IMR-90 (cell line): ENCODE measurements at regions not wholly inside any gene's neighbourhood (a gene's known extent, or its start where the extent isn't known, plus 50 kb on each side); places are given as distances from the start of the nearest gene placed in this dataset.

Experiments
- ATAC-seq: fragments of 200-7000 bp; cut with Tn5 transposase; 2 replicates; pipeline ENCODE4 v1.9.1; 2020; ENCODE audit warnings: low read depth, mild to moderate bottlenecking, moderate library complexity
- BruUV-seq: library from RNA; stranded (reverse); fragments of 400-500 nt; replicated peaks from 2 replicates; lab custom pipeline; 2021; lab: Mats Ljungman, UMichigan
- CTCF ChIA-PET: fragments of 300-600 bp; formaldehyde crosslinking; extraction: SDS; loops from one replicate; lab custom pipeline; 2021; ENCODE audit warnings: antibody characterized with exemption; lab: Yijun Ruan, JAX
- POLR2A ChIA-PET: fragments of 300-600 bp; sonication (Branson Sonifier 250); formaldehyde crosslinking; loops from one replicate; lab custom pipeline; 2022; ENCODE audit warnings: antibody characterized with exemption; ENCODE audit not compliant: unreplicated experiment; lab: Charles Lee
- DNase-seq: peaks from one replicate; pipeline ENCODE4 v3.0.0; 2013
- H2AFZ ChIP-seq: replicated peaks from 2 replicates; pipeline ENCODE3; 2013; ENCODE audit warnings: low read length, mild to moderate bottlenecking; ENCODE audit not compliant: poor library complexity
- H2AK5ac ChIP-seq: 2 replicates; pipeline ENCODE4 v1.6.1; 2013; ENCODE audit warnings: low read depth, low read length, inconsistent platforms
- H2AK9ac ChIP-seq: replicated peaks from 2 replicates; pipeline ENCODE3; 2013; ENCODE audit warnings: mild to moderate bottlenecking, low read depth, low read length, moderate library complexity; ENCODE audit not compliant: poor library complexity
- H2BK120ac ChIP-seq: 2 replicates; pipeline ENCODE4 v1.6.1; 2013; ENCODE audit warnings: low read depth, low read length, inconsistent platforms
- H2BK15ac ChIP-seq: 3 replicates; pipeline ENCODE4 v1.6.1; 2013; ENCODE audit warnings: low read depth, low read length, inconsistent platforms
- H2BK20ac ChIP-seq: 2 replicates; pipeline ENCODE4 v1.6.1; 2013; ENCODE audit warnings: low read depth, mild to moderate bottlenecking, inconsistent platforms, low read length, moderate library complexity
- H2BK5ac ChIP-seq: 2 replicates; pipeline ENCODE4 v1.6.1; 2013; ENCODE audit warnings: mild to moderate bottlenecking, low read depth, low read length, inconsistent platforms; ENCODE audit not compliant: poor library complexity, severe bottlenecking
- H3K14ac ChIP-seq: replicated peaks from 2 replicates; pipeline ENCODE4 v1.6.1; 2013; ENCODE audit warnings: low read depth, low read length, inconsistent platforms
- H3K18ac ChIP-seq: 2 replicates; pipeline ENCODE4 v1.6.1; 2013; ENCODE audit warnings: low read depth, low read length, control low read depth
- H3K23ac ChIP-seq: 2 replicates; pipeline ENCODE4 v1.6.1; 2013; ENCODE audit warnings: low read depth, low read length, inconsistent platforms
- H3K27ac ChIP-seq: 2 replicates; pipeline ENCODE4 v1.5.1; 2013; ENCODE audit warnings: mild to moderate bottlenecking, control low read depth, low read length; ENCODE audit not compliant: insufficient read depth
- H3K27me3 ChIP-seq: 2 replicates; pipeline ENCODE4 v1.6.1; 2013; ENCODE audit warnings: low read length; ENCODE audit not compliant: control insufficient read depth, insufficient read depth
- H3K36me3 ChIP-seq: 2 replicates; pipeline ENCODE4 v1.6.1; 2013; ENCODE audit warnings: low read length, mixed read lengths; ENCODE audit not compliant: control insufficient read depth, insufficient read depth
- H3K4ac ChIP-seq: 2 replicates; pipeline ENCODE4 v1.6.1; 2013; ENCODE audit warnings: low read depth, low read length, inconsistent platforms
- H3K4me1 ChIP-seq: 2 replicates; pipeline ENCODE4 v1.6.1; 2013; ENCODE audit warnings: low read length, mixed read lengths; ENCODE audit not compliant: control insufficient read depth, insufficient read depth
- H3K4me2 ChIP-seq: 2 replicates; pipeline ENCODE4 v1.6.1; 2013; ENCODE audit warnings: low read depth, mild to moderate bottlenecking, control low read depth, low read length, moderate library complexity
- H3K4me3 ChIP-seq: 2 replicates; pipeline ENCODE4 v1.5.1; 2013; ENCODE audit warnings: low read depth, mild to moderate bottlenecking, control low read depth, low read length, moderate library complexity; ENCODE audit not compliant: insufficient read depth
- H3K56ac ChIP-seq: 2 replicates; pipeline ENCODE4 v1.6.1; 2013; ENCODE audit warnings: low read length, inconsistent platforms; ENCODE audit not compliant: insufficient read depth; ENCODE audit errors: extremely low read depth
- H3K79me1 ChIP-seq, 2 experiments: 2 replicates each; pipeline ENCODE4 v1.6.1; 2013; ENCODE audit warnings: low read length in 2 of 2, inconsistent platforms in 1 of 2, low read depth in 1 of 2
- H3K9ac ChIP-seq: 2 replicates; pipeline ENCODE4 v1.6.1; 2013; ENCODE audit warnings: low read depth, low read length, control low read depth
- H3K9me1 ChIP-seq: 2 replicates; pipeline ENCODE4 v1.6.1; 2013; ENCODE audit warnings: low read length, inconsistent platforms; ENCODE audit not compliant: insufficient read depth
- H3K9me3 ChIP-seq: 2 replicates; pipeline ENCODE4 v1.6.1; 2013; ENCODE audit warnings: low read length; ENCODE audit not compliant: control insufficient read depth, insufficient read depth
- H4K20me1 ChIP-seq: 2 replicates; pipeline ENCODE4 v1.6.1; 2013; ENCODE audit warnings: low read length, inconsistent platforms; ENCODE audit not compliant: insufficient read depth
- H4K5ac ChIP-seq: 2 replicates; pipeline ENCODE4 v1.6.1; 2013; ENCODE audit warnings: mild to moderate bottlenecking, low read depth, low read length, control low read depth
- H4K8ac ChIP-seq, 2 experiments: 2 replicates each; pipeline ENCODE4 v1.6.1; 2013; ENCODE audit warnings: low read depth in 2 of 2, low read length in 2 of 2, control low read depth in 1 of 2, inconsistent platforms in 1 of 2
- H4K91ac ChIP-seq: 2 replicates; pipeline ENCODE4 v1.6.1; 2013; ENCODE audit warnings: low read depth, low read length, inconsistent platforms; ENCODE audit not compliant: insufficient read depth
- BHLHE40 ChIP-seq: fragments of 150-350 bp; IDR thresholded peaks from 2 replicates; pipeline ENCODE4 v1.6.1; 2016; ENCODE audit warnings: mild to moderate bottlenecking, low read depth, low read length
- CHD1 ChIP-seq: IDR thresholded peaks from 2 replicates; pipeline ENCODE4 v1.6.1; 2012; ENCODE audit warnings: low read depth, low read length, improper control_type of control experiment
- MAZ ChIP-seq: IDR thresholded peaks from 2 replicates; pipeline ENCODE4 v1.6.1; 2012; ENCODE audit warnings: low read depth, mild to moderate bottlenecking, low read length, improper control_type of control experiment, moderate library complexity, borderline replicate concordance
- NFE2L2 ChIP-seq: fragments of 150-350 bp; IDR thresholded peaks from 2 replicates; pipeline ENCODE4 v1.6.1; 2016; ENCODE audit warnings: low read depth, mild to moderate bottlenecking, low read length
- RCOR1 ChIP-seq: IDR thresholded peaks from 2 replicates; pipeline ENCODE4 v1.6.1; 2012; ENCODE audit warnings: mild to moderate bottlenecking, low read length, improper control_type of control experiment; ENCODE audit not compliant: insufficient replicate concordance
- WGBS, 2 experiments: methylation state at CpG; one replicate each; pipeline versions ENCODE4 v1.1.5 to v1.1.7; 2013; ENCODE audit warnings: missing lambda C conversion rate in 2 of 2; ENCODE audit not compliant: insufficient read length in 1 of 2; ENCODE audit errors: extremely low coverage in 2 of 2; 5-methylcytosine and 5-hydroxymethylcytosine counted together
- dilution Hi-C: fragments of 300-500 bp; cut with HindIII; formaldehyde crosslinking; loops from one replicate; pipeline ENCODE4 v1.14.3; 2018; ENCODE audit warnings: low sequenced_read_pairs; ENCODE audit not compliant: unreplicated experiment
- in situ Hi-C: fragments of 300-500 bp; cut with MboI; formaldehyde crosslinking; loops from 3 replicates; pipeline ENCODE4 v1.14.3; 2019; ENCODE audit warnings: low sequenced_read_pairs, inconsistent platforms, mixed read lengths
- intact Hi-C: fragments of 100-400 bp; cut with micrococcal nuclease; formaldehyde crosslinking; loops from 2 replicates; pipeline ENCODE4 v1.10.0; 2022
- TF ChIP-seq, protein P1 (sequence below): fragments of 150-350 bp; IDR thresholded peaks from 2 replicates; pipeline ENCODE4 v1.6.1; 2016; ENCODE audit warnings: low read depth, mild to moderate bottlenecking, low read length, moderate library complexity, borderline replicate concordance

DNA sequence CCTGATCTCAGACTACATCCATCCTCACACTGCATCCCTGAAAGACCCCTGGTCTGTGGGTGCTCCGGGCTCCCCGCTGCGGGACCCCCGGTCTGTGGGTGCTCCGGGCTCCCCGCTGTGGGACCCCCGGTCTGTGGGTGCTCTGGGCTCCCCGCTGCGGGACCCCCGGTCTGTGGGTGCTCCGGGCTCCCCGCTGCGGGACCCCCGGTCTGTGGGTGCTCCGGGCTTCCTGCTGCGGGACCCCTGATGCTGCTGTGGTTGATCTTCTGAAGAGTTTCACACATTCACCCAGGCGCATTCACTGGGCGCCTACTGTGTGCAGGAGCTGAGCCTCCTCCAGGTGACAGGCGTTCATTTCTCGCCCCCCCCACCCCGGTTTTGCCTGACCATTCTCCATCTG, 162.7 kb upstream of the SALL3 start:
- H2BK120ac ChIP-seq: no peak overlapping the region
- intact Hi-C loops (no loop called here), in situ Hi-C loops (no loop called here), dilution Hi-C loops (no loop called here)
- peaks cover 45% of the 10 kb centered on the region for H3K9me3 ChIP-seq
- no peak overlapping the region for H2AK5ac ChIP-seq
- H3K4me1 ChIP-seq: no peaks in the 10 kb centered on the region
- H4K91ac ChIP-seq: no peak overlapping the region
- no peak overlapping the region for H2AK9ac ChIP-seq
- H4K20me1 ChIP-seq: no peaks in the 10 kb centered on the region
- no peak overlapping the region for H2BK15ac ChIP-seq
- no CpG with 5 or more reads among the region's 21 CpGs for WGBS, 2 experiments
- ATAC-seq (no peak), DNase-seq (no peak)
- BruUV-seq: no TSS peak
- H3K4ac ChIP-seq: no peak overlapping the region
- no peaks in the 10 kb centered on the region for H3K36me3 ChIP-seq
- H3K79me1 ChIP-seq: no peaks in the 10 kb centered on the region
- H2BK20ac ChIP-seq: no peak overlapping the region
- no peaks in the 10 kb centered on the region for H3K9me1 ChIP-seq
- no peak for TF ChIP-seq RCOR1
- no peak for TF ChIP-seq CHD1
- TF ChIP-seq, protein P1, sequence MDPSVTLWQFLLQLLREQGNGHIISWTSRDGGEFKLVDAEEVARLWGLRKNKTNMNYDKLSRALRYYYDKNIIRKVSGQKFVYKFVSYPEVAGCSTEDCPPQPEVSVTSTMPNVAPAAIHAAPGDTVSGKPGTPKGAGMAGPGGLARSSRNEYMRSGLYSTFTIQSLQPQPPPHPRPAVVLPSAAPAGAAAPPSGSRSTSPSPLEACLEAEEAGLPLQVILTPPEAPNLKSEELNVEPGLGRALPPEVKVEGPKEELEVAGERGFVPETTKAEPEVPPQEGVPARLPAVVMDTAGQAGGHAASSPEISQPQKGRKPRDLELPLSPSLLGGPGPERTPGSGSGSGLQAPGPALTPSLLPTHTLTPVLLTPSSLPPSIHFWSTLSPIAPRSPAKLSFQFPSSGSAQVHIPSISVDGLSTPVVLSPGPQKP: no peak
- TF ChIP-seq NFE2L2: no peak
- TF ChIP-seq MAZ: no peak
- TF ChIP-seq BHLHE40: no peak
- no peak overlapping the region for H3K23ac ChIP-seq
- H4K8ac ChIP-seq: no peak overlapping the region
- no peak overlapping the region for H3K18ac ChIP-seq
- no peak overlapping the region for H2BK5ac ChIP-seq
- H3K56ac ChIP-seq: no peak overlapping the region
- no peak overlapping the region for H3K9ac ChIP-seq
- H3K27ac ChIP-seq: no peak overlapping the region
- no peak overlapping the region for H4K5ac ChIP-seq
- no peak overlapping the region for H3K4me2 ChIP-seq
- H2AFZ ChIP-seq: no peak overlapping the region
- CTCF ChIA-PET: no interaction called here
- H3K4me3 ChIP-seq: no peak overlapping the region
- POLR2A ChIA-PET: no interaction called here
- H3K27me3 ChIP-seq: no peaks in the 10 kb centered on the region
- H3K14ac ChIP-seq: no peak overlapping the region
